ENCODE measurements at regions not wholly inside any gene's neighbourhood (a gene's known extent, or its start where the extent isn't known, plus 50 kb on each side); places are given as distances from the start of the nearest gene placed in this dataset.

- H3K27me3 Mint-ChIP-seq (ENCODE audit: low read depth, unreplicated experiment) = no peaks in the 10 kb centered on the region
- no peaks in the 10 kb centered on the region for H3K4me1 Mint-ChIP-seq (ENCODE audit: low read depth, unreplicated experiment)
- no peaks in the 10 kb centered on the region for H3K79me2 ChIP-seq (ENCODE audit: insufficient read depth, low read length)
- H3K9ac ChIP-seq (ENCODE audit: low read length) = no peak overlapping the region
- H3K4me2 ChIP-seq (ENCODE audit: low read length) = no peak overlapping the region
- H3K36me3 Mint-ChIP-seq (ENCODE audit: low read depth, unreplicated experiment) = no peaks in the 10 kb centered on the region
- H4K20me1 ChIP-seq (ENCODE audit: insufficient read depth, low read length) = no peaks in the 10 kb centered on the region
- no peak overlapping the region for H2AFZ ChIP-seq (ENCODE audit: low read depth, low read length)
- no peak overlapping the region for H3K4me3 ChIP-seq (ENCODE audit: insufficient read depth, low read depth, low read length)
- no peaks in the 10 kb centered on the region for H3K9me3 ChIP-seq (ENCODE audit: insufficient read depth, low read depth, low read length)
- H3K4me1 ChIP-seq (ENCODE audit: insufficient read depth, low read length) = no peaks in the 10 kb centered on the region
- TF ChIP-seq CTCF (IDR thresholded peaks at IDR 0.05; ENCODE audit: insufficient read depth, low read depth, low read length) (no peak), EZH2 (IDR thresholded peaks at IDR 0.05; ENCODE audit: insufficient read depth, low read length) (no peak)
- no peak overlapping the region for H3K27ac ChIP-seq (ENCODE audit: low read depth, low read length)
- no peak overlapping the region for H3K4me3 Mint-ChIP-seq (ENCODE audit: unreplicated experiment)
- DNase-seq (ENCODE audit: low read depth) (no peak), FAIRE-seq (no peak)
- no peaks in the 10 kb centered on the region for H3K27me3 ChIP-seq (ENCODE audit: insufficient read depth, low read length)
- H3K36me3 ChIP-seq (ENCODE audit: insufficient read depth, low read length) = no peaks in the 10 kb centered on the region
- peaks cover 2% of the 10 kb centered on the region for H3K9me3 Mint-ChIP-seq (ENCODE audit: unreplicated experiment)
- H3K27ac Mint-ChIP-seq (ENCODE audit: unreplicated experiment) = no peak overlapping the region
Observed at GRCh38 chr21:24210130-24210529, 1397.2 kb downstream of the MRPL39 start.

- H3K9ac ChIP-seq (ENCODE audit: low read length) = no peak overlapping the region
- H3K36me3 ChIP-seq (ENCODE audit: insufficient read depth, low read length) = no peaks in the 10 kb centered on the region
- no peaks in the 10 kb centered on the region for H3K4me1 ChIP-seq (ENCODE audit: insufficient read depth, low read length)
- Mint-ChIP-seq H3K27me3 (ENCODE audit: low read depth, unreplicated experiment) (no peaks in the 10 kb centered on the region), H3K36me3 (ENCODE audit: low read depth, unreplicated experiment) (no peaks in the 10 kb centered on the region), H3K4me1 (ENCODE audit: low read depth, unreplicated experiment) (no peaks in the 10 kb centered on the region), H3K9me3 (ENCODE audit: unreplicated experiment) (peaks cover 2% of the 10 kb centered on the region), H3K4me3 (ENCODE audit: unreplicated experiment) (no peak overlapping the region), H3K27ac (ENCODE audit: unreplicated experiment) (no peak overlapping the region)
- DNase-seq (ENCODE audit: low read depth) (no peak), FAIRE-seq (no peak)
- H3K79me2 ChIP-seq (ENCODE audit: insufficient read depth, low read length) = no peaks in the 10 kb centered on the region
- no peaks in the 10 kb centered on the region for H3K9me3 ChIP-seq (ENCODE audit: insufficient read depth, low read depth, low read length)
- H3K4me2 ChIP-seq (ENCODE audit: low read length) = no peak overlapping the region
- H3K4me3 ChIP-seq (ENCODE audit: insufficient read depth, low read depth, low read length) = no peak overlapping the region
- no peak overlapping the region for H2AFZ ChIP-seq (ENCODE audit: low read depth, low read length)
- no peaks in the 10 kb centered on the region for H3K27me3 ChIP-seq (ENCODE audit: insufficient read depth, low read length)
- no peaks in the 10 kb centered on the region for H4K20me1 ChIP-seq (ENCODE audit: insufficient read depth, low read length)
- H3K27ac ChIP-seq (ENCODE audit: low read depth, low read length) = no peak overlapping the region
- TF ChIP-seq EZH2 (IDR thresholded peaks at IDR 0.05; ENCODE audit: insufficient read depth, low read length) (no peak), CTCF (IDR thresholded peaks at IDR 0.05; ENCODE audit: insufficient read depth, low read depth, low read length) (no peak)
Observed at GRCh38 chr21:24208562-24209260, 1398.6 kb downstream of the MRPL39 start.

- Histone ChIP-seq H2AFZ (ENCODE audit: low read depth, low read length) (no peak overlapping the region), H3K4me1 (ENCODE audit: insufficient read depth, low read length) (no peaks in the 10 kb centered on the region), H3K36me3 (ENCODE audit: insufficient read depth, low read length) (no peaks in the 10 kb centered on the region), H3K27me3 (ENCODE audit: insufficient read depth, low read length) (no peaks in the 10 kb centered on the region), H4K20me1 (ENCODE audit: insufficient read depth, low read length) (no peaks in the 10 kb centered on the region), H3K27ac (ENCODE audit: low read depth, low read length) (no peak overlapping the region), H3K79me2 (ENCODE audit: insufficient read depth, low read length) (no peaks in the 10 kb centered on the region), H3K4me3 (ENCODE audit: insufficient read depth, low read depth, low read length) (no peak overlapping the region), H3K4me2 (ENCODE audit: low read length) (no peak overlapping the region), H3K9ac (ENCODE audit: low read length) (no peak overlapping the region), H3K9me3 (ENCODE audit: insufficient read depth, low read depth, low read length) (no peaks in the 10 kb centered on the region)
- no peak for FAIRE-seq
- no peak overlapping the region for H3K27ac Mint-ChIP-seq (ENCODE audit: unreplicated experiment)
- H3K9me3 Mint-ChIP-seq (ENCODE audit: unreplicated experiment) = peaks cover 2% of the 10 kb centered on the region
- no peaks in the 10 kb centered on the region for H3K27me3 Mint-ChIP-seq (ENCODE audit: low read depth, unreplicated experiment)
- H3K36me3 Mint-ChIP-seq (ENCODE audit: low read depth, unreplicated experiment) = no peaks in the 10 kb centered on the region
- DNase-seq (ENCODE audit: low read depth) = no peak
- no peak overlapping the region for H3K4me3 Mint-ChIP-seq (ENCODE audit: unreplicated experiment)
- TF ChIP-seq EZH2 (IDR thresholded peaks at IDR 0.05; ENCODE audit: insufficient read depth, low read length) (no peak), CTCF (IDR thresholded peaks at IDR 0.05; ENCODE audit: insufficient read depth, low read depth, low read length) (no peak)
- no peaks in the 10 kb centered on the region for H3K4me1 Mint-ChIP-seq (ENCODE audit: low read depth, unreplicated experiment)
Observed at GRCh38 chr21:24205319-24205718, 1402.0 kb downstream of the MRPL39 start.

Measured in astrocyte (in vitro differentiated cells and primary cell).